RWPE2 (cell line): ENCODE measurements at regions not wholly inside any gene's neighbourhood (a gene's known extent, or its start where the extent isn't known, plus 50 kb on each side); places are given as distances from the start of the nearest gene placed in this dataset.
A peak's percentile ranks its signal among the peaks of the same experiment; 100 is the strongest.

Experiments used
- ATAC-seq: fragments of 200-7000 bp; cut with Tn5 transposase; 3 replicates; pipeline ENCODE4 v1.9.1; 2021; ENCODE audit warnings: low read depth
- DNase-seq: peaks from one replicate; pipeline ENCODE4 v3.0.0-alpha.2; 2020; ENCODE audit warnings: low spot score
- H3K27ac ChIP-seq: fragments of 450-650 bp; 2 replicates; pipeline ENCODE4 v1.5.1; 2017; ENCODE audit warnings: mild to moderate bottlenecking; ENCODE audit not compliant: poor library complexity, severe bottlenecking
- H3K27me3 ChIP-seq: fragments of 250-450 bp; sonication (Bioruptor Pico); 2 replicates; pipeline ENCODE4 v1.5.1; 2021; ENCODE audit warnings: mild to moderate bottlenecking, moderate library complexity; ENCODE audit not compliant: insufficient read depth, poor library complexity, severe bottlenecking
- H3K36me3 ChIP-seq: fragments of 250-450 bp; sonication (Bioruptor Pico); 2 replicates; pipeline ENCODE4 v1.5.1; 2020; ENCODE audit warnings: low read depth, mild to moderate bottlenecking, moderate library complexity
- H3K4me1 ChIP-seq: fragments of 250-450 bp; sonication (Bioruptor Pico); 2 replicates; pipeline ENCODE4 v1.5.1; 2021; ENCODE audit warnings: mild to moderate bottlenecking, moderate library complexity; ENCODE audit not compliant: insufficient read depth, poor library complexity, severe bottlenecking
- H3K4me3 ChIP-seq: fragments of 250-450 bp; sonication (Bioruptor Pico); 2 replicates; pipeline ENCODE4 v1.5.1; 2021; ENCODE audit warnings: mild to moderate bottlenecking, moderate library complexity; ENCODE audit not compliant: severe bottlenecking
- H3K9me3 ChIP-seq: fragments of 250-450 bp; sonication (Bioruptor Pico); 2 replicates; pipeline ENCODE4 v1.5.1; 2021; ENCODE audit warnings: mild to moderate bottlenecking, moderate library complexity; ENCODE audit not compliant: severe bottlenecking
- TF ChIP-seq, protein P1 (sequence below): fragments of 450-650 bp; IDR thresholded peaks from one replicate; pipeline ENCODE4 v1.5.1; 2017; ENCODE audit warnings: mild to moderate bottlenecking, moderate library complexity; ENCODE audit not compliant: poor library complexity, severe bottlenecking

- DNase-seq (no peak), ATAC-seq (no peak)
- H3K27ac ChIP-seq, result no peak overlapping the region
- no peaks in the 10 kb centered on the region for H3K27me3 ChIP-seq
- no peaks in the 10 kb centered on the region for H3K9me3 ChIP-seq
- no peaks in the 10 kb centered on the region for H3K36me3 ChIP-seq
- no peaks in the 10 kb centered on the region for H3K4me1 ChIP-seq
- TF ChIP-seq, protein P1, sequence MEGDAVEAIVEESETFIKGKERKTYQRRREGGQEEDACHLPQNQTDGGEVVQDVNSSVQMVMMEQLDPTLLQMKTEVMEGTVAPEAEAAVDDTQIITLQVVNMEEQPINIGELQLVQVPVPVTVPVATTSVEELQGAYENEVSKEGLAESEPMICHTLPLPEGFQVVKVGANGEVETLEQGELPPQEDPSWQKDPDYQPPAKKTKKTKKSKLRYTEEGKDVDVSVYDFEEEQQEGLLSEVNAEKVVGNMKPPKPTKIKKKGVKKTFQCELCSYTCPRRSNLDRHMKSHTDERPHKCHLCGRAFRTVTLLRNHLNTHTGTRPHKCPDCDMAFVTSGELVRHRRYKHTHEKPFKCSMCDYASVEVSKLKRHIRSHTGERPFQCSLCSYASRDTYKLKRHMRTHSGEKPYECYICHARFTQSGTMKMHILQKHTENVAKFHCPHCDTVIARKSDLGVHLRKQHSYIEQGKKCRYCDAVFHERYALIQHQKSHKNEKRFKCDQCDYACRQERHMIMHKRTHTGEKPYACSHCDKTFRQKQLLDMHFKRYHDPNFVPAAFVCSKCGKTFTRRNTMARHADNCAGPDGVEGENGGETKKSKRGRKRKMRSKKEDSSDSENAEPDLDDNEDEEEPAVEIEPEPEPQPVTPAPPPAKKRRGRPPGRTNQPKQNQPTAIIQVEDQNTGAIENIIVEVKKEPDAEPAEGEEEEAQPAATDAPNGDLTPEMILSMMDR, result peak; percentile 19
- H3K4me3 ChIP-seq, result no peak overlapping the region
These were observed 763.4 kb upstream of the NRXN1 start for GRCh38 chr2:51795248-51795888.

- TF ChIP-seq, protein P1, result no peak
- no peak for ATAC-seq
These were observed 759.6 kb upstream of the NRXN1 start for GRCh38 chr2:51791496-51791895.

DNA sequence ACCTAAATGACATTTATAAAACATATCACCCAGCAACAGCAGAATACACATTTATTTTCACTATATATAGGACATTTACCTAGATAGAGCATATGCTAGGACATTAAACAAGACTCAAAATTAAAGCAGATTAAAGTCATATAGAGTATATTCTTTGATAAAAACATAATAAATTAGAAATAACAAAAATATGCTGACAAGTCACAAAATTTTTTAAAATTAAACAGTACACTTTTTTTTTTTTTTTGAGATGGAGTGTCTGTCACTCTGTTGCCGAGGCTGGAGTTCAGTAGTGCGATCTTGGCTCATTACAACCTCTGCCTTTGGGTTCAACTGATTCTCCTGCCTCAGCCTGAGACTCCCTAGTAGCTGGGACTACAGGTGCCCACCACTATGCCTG is 758.9 kb upstream of the NRXN1 start:
- H3K36me3 ChIP-seq, result no peaks in the 10 kb centered on the region
- H3K9me3 ChIP-seq, result no peaks in the 10 kb centered on the region
- no peak overlapping the region for H3K4me3 ChIP-seq
- no peak for DNase-seq
- no peaks in the 10 kb centered on the region for H3K27me3 ChIP-seq
- no peaks in the 10 kb centered on the region for H3K4me1 ChIP-seq
- no peak for ATAC-seq
- H3K27ac ChIP-seq, result no peak overlapping the region
- TF ChIP-seq, protein P1, result no peak

More at GRCh38 chr2:51791496-51791895, 759.6 kb upstream of the NRXN1 start:
- H3K4me3 ChIP-seq, result no peak overlapping the region
- H3K9me3 ChIP-seq, result no peaks in the 10 kb centered on the region
- no peaks in the 10 kb centered on the region for H3K4me1 ChIP-seq
- H3K27ac ChIP-seq, result no peak overlapping the region
- H3K36me3 ChIP-seq, result no peaks in the 10 kb centered on the region
- no peaks in the 10 kb centered on the region for H3K27me3 ChIP-seq
- DNase-seq, result no peak

- TF ChIP-seq, protein P1, result no peak
- Histone ChIP-seq H3K4me1 (no peaks in the 10 kb centered on the region), H3K4me3 (no peak overlapping the region), H3K9me3 (no peaks in the 10 kb centered on the region), H3K27ac (no peak overlapping the region), H3K27me3 (no peaks in the 10 kb centered on the region), H3K36me3 (no peaks in the 10 kb centered on the region)
- ATAC-seq, result no peak
- DNase-seq, result no peak
These were observed 758.0 kb upstream of the NRXN1 start for GRCh38 chr2:51789918-51790317.
